ENCODE measurements at regions not wholly inside any gene's neighbourhood (a gene's known extent, or its start where the extent isn't known, plus 50 kb on each side); places are given as distances from the start of the nearest gene placed in this dataset.

DNA sequence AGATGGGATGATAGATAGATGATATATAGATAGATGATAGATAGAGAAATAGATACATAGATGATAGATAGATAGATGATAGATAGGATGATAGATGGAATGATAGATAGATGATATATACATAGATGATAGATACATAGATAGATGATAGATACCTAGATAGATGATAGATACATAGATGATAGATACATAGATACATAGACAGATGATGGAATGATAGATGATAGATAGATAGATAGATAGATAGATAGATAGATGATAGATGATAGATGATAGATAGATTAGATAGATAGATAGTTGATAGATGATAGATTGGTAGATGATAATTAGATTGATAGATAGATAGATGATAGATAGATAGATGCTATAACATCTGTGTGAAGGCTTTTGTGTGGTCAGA is 201.7 kb upstream of the RAB4A start:
- FAIRE-seq: no peak

DNA sequence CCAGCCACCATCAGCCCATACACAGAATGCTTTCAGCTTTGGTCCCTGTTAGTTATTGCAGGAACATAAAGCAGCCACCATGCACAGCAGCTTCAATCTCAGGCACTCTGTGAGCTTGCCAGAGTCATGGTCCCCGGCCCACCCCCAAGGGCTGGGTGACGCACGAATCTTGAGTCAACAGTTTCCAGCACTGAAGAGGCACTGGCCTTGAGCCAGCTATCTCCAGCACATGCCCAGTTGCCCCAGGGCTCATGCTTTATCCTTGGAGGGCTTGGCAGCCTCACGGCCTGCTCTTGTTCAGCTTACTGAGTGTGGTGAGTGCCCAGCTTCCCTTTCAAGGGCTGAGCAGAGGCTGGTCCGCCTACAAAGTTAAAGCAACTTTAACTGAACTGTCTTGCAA is 200.7 kb upstream of the RAB4A start:
- FAIRE-seq: no peak

GRCh38 chr1:229073251-229073650 is 197.7 kb upstream of the RAB4A start:
- FAIRE-seq: no peak

- no peak for FAIRE-seq
Observed at GRCh38 chr1:229075217-229075616, 195.7 kb upstream of the RAB4A start.

- FAIRE-seq: no peak
Observed at GRCh38 chr1:229075716-229076115, 195.2 kb upstream of the RAB4A start.

- no peak for FAIRE-seq
Observed at GRCh38 chr1:229076195-229076594, 194.7 kb upstream of the RAB4A start.

DNA sequence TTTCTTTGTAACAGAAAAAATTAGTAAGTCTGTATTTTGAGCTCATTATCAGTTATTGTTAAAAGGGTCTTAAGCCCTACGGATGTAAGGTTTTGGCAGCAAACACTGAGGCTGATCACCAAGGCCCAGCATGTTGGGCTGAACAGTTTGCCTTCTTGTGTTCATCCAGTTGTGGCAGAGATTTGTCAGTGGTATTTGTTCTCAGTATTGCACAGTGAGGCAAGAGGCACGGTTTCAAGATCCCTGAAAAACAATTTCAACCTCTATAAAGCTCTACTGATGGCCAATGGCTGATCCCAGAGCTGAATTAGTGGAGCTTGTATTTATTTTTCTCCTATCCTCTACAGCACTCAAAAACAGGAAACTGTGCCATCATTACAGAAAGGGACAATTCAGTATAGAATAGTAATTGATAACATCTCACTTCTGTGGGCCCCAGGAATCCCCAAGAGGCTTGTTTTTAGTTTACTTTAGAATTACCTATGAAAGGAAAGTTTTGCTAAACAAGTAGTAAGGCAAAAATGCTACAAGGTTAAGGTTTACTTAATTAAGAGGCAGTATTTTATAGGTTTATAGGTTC is 191.8 kb upstream of the RAB4A start:
- no peak for FAIRE-seq

DNA sequence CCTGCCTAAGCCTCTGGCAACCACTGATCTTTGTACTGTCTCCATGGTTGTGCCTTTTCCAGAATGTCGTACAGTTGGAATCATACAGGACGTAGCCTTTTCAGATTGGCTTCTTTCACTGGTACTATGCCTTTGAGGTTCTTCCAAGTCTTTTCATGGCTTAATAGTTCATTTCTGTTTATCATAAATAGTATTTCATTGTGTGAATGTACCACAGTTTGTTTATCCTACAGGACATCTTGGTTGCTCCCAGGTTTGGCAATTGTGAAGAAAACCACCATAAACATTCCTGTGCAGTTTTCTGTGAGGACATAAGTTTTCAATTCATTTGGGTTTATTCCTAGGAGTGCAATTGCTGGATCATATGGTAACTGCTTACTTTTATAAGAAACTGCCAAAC is 190.6 kb upstream of the RAB4A start:
- no peak for FAIRE-seq

- no peak for FAIRE-seq
Observed at GRCh38 chr1:229085291-229085690, 185.6 kb upstream of the RAB4A start.

DNA sequence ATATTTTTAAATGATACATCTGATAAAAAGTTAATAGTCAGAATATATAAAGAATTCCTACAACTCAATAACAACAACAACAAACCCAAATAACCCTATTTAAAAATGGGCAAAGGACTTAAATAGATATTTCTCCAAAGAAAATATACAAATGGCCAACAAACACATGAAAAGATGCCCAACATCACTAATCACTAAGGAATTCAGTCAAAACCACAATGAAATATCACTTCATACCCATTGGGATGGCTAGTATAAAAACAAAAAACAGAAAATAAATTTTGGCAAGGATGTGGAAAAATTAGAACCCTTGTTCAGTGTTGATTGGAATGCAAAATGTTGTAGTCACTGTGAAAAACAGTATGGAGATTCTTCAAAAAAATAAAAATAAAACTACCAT is 184.8 kb upstream of the RAB4A start:
- no peak for FAIRE-seq

DNA sequence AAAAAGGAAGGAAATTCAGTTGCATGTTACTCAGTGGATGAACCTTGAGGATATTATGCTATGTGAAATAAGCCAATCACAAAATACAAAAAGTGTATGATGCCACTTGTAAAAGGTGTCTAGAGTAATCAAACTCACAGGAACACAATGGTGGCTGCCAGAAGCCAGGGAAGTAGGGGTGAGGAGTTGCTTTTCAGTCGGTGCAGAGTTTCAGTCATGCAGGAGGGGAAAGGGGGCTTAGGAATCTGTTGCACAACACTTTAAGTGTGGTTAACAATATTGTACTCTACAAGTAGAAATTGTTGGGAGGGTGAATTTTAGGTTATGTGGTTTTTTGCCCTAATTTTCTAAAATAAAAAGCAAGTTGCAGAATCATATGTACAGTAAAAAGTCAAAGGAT is 184.2 kb upstream of the RAB4A start:
- no peak for FAIRE-seq

GRCh38 chr1:229087339-229087738 is 183.6 kb upstream of the RAB4A start:
- FAIRE-seq: no peak

DNA sequence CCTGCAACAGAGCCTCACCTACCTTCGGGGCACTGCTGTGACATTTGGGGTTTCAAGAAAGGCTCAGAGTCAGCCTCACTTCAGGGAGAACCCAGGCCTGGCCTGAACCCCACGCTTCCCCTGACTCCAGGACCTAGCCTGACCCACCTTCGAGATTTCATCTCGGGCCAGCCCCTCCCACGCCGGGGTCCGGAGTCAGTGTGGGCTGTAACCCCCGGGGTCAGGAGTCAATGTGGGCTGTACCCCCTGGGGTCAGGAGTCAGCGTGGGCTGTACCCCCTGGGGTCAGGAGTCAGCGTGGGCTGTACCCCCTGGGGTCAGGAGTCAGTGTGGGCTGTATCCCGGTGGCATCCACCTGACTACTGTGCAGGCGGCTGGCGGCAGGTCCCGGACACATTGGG is 183.0 kb upstream of the RAB4A start:
- no peak for FAIRE-seq

DNA sequence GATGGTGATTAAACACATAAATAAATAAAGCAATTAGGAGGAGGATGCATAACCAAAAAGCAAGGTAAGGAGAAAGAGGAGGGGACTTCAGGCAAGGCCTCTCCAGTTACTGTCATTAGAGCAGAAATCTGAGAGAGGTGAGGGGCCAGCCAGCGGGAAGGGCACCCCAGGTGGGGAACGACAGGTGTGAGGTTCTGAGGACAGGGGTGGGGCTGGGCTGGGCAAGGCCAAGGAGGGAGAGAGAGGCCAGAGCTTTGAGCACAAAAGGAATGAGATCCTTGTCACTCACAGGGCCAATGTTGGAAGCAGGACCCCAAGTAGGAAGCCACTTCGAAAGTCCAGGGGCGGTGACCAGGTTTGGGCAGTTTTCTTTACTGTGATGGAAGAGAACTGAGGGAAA is 182.2 kb upstream of the RAB4A start:
- FAIRE-seq: no peak

- no peak for FAIRE-seq
Observed at GRCh38 chr1:229089586-229090208, 181.2 kb upstream of the RAB4A start.

DNA sequence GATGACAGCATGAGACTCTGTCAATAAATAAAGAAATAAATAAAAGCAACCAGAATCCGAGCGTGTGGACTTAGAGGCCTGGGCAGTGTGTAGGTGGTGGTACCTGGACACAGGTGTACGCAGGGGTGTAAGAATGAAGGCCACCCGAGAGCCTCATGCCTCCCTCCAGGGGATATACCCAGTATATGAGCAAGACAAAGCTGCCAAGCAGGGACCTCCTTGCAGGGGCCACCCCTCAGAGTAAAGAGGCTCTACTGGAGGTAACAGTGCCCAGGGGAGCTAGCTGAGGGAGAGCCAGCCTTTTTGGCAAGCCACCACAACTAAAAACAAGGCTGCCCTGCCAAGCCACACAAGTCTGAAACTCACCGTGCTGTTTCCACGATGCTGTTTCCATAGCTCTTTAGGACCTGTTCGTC is 179.2 kb upstream of the RAB4A start:
- FAIRE-seq: no peak

- no peak for FAIRE-seq
Observed at GRCh38 chr1:229092377-229093237, 178.3 kb upstream of the RAB4A start.

DNA sequence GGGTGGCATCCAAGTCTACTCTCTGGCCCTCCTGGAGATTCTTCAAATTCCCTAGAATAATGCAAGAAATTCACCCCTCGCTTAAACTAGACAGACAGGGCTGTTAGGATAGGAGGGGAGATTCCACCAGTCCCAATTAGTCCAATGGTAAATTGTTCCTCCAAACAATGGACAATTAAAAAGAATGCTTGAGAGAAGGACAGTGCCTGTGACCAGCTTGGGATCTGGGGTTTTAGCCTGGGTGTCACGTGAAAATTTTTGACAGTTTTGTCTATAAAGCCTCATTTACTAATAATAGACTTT is 177.7 kb upstream of the RAB4A start:
- FAIRE-seq: no peak

DNA sequence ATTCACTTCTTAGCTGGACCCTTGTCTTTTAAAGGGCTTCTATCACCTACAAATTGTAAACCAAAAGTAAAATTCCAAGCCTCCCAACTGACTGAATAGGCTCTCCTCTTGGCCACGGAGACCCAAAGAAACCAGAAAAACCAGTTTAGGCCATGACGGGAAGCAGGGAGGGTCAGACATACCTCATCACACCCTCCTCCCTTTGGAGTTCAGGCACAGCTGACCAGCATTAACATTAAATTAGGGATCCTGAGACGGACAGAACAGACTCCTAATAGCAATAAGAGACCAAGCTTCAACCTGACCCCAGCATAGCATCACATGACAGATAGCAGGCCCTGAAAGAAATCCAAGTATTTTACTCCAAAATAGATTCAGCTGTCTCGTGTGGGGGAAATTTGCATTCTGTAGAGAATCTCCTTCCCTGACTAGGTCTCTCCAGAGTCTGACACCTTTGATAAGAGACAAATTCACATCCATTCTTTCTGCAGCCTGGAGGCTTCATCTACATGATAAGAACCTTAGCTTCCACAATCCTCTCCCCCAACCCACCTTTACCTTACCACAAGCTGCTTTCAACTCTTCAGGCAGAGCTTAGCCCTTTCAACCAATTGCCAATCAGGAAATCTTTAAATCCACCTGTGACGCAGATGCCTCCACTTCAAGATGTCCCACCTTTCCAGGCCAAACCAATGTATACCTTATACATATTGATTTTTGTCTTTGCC is 177.1 kb upstream of the RAB4A start:
- FAIRE-seq: no peak

DNA sequence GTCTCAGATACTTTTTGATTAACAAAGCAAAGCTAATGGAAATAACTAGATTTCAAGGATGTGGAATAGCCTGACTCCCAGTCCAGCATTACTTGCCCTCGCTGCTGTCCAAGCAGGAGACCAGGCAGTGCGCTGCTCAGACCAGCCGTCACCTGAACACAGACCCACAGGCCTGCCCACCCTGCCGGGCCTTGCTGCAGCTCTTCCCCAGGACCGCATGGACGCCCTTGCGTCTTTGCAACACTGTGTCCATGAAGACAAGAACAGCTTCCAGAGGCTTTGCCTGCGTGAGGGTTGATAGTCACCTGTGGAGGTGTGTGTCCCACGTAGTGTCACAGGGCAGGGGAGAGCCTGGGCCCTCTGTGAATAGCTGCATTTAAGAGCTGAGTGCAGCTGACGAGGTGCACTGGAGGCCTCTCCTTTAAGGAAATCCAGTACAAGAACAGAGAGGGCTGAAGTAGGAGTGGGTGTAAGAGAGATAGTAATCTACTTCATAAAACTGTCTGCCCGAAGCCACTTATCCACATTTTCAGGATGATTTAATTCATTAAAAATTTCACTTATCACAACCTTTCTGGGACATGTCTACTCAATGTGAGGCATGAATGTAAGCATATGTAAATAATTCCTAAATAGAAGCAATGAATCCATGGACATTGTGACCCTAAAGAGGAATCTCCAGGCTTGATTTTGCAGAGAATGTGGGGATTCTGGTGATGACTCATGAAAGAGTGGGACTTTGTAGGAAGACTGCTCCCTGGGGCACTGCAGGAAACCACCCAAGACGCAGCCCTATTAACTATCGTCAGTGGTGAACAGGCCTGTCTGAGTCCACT is 176.2 kb upstream of the RAB4A start:
- FAIRE-seq: no peak

GRCh38 chr1:229095325-229095724 is 175.6 kb upstream of the RAB4A start:
- no peak for FAIRE-seq

GRCh38 chr1:229097356-229097755 is 173.6 kb upstream of the RAB4A start:
- FAIRE-seq: no peak

DNA sequence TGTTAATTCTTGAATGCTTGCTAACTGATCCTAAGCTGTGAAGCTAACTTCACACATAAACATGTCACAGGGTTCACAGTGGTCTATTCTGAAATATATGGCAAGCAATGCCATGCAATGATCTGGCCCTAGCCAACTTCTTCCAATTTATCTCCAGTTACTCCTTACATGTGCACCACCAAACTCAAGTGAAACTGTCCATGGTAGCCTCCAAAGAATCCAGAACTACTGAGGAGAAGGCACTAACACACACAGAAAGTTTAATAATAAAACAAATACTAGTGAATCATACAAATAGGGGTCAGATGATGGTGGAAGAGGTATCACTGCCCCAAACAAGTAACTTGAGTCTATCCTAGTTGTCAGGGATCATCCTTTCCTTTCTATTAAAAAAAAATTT is 172.6 kb upstream of the RAB4A start:
- FAIRE-seq: no peak
